ENCODE measurements at regions not wholly inside any gene's neighbourhood (a gene's known extent, or its start where the extent isn't known, plus 50 kb on each side); places are given as distances from the start of the nearest gene placed in this dataset.

DNA sequence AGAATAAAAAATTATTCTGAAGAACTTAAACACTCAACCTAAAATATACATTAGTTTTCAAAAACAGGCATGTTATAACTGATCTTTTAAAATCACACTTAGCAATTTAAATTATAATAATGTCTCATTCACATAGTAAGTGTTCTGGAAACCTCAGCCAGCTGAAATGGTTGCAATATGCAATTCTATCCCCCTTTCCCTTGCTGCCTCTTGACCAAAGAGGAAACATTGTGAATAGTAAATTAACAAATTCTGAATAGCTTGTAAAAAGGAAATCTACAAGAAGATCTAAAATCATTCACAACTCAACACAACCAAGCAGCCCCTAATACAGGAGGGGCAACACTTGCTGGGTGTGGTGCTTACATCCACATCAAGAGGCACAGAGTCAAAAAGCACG lies 431.9 kb downstream of the BCAT1 start:
- TF ChIP-seq GATA2 (IDR thresholded peaks at IDR 0.05; ENCODE audit: low read depth, low read length), result no peak
- TF ChIP-seq GATA3 (IDR thresholded peaks at IDR 0.05; ENCODE audit: low read depth, low read length), result no peak

Data from SH-SY5Y (cell line).